D721Med (cell line): ENCODE measurements at regions not wholly inside any gene's neighbourhood (a gene's known extent, or its start where the extent isn't known, plus 50 kb on each side); places are given as distances from the start of the nearest gene placed in this dataset.

Experiments used
- DNase-seq: peaks from one replicate; pipeline ENCODE4 v3.0.0; 2011; ENCODE audit warnings: low spot score; ENCODE audit not compliant: insufficient read length
- FAIRE-seq: peaks from 2 replicates; lab custom pipeline; 2011; peaks lifted over from hg19 to GRCh38; lab: Jason Lieb, UNC
- TF ChIP-seq, protein P1 (sequence below): IDR thresholded peaks from 2 replicates; pipeline ENCODE4 v1.5.1; 2012; ENCODE audit warnings: mild to moderate bottlenecking, control low read depth; ENCODE audit not compliant: insufficient read depth; ENCODE audit errors: missing control alignments

DNA sequence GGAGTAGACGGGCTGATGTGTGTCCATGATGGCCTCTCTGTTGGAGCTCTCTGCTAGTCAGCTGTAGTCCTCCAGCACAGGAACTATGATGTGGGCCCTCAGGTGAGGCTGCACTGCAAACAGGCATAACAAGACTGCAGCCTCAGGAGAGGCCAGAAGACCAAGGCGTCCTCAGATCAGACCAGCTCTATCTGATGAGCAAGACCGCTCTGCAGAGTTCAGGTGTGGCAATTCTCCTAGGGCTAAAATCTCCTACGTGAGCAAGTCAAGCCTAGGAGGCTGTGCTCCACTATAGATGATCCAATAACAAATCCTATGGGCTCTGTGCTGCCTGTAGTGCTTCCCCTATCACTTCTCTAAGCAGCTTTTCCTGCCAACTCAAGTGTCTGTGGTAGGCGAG lies 633.4 kb upstream of the SYNCRIP start:
- TF ChIP-seq, protein P1, sequence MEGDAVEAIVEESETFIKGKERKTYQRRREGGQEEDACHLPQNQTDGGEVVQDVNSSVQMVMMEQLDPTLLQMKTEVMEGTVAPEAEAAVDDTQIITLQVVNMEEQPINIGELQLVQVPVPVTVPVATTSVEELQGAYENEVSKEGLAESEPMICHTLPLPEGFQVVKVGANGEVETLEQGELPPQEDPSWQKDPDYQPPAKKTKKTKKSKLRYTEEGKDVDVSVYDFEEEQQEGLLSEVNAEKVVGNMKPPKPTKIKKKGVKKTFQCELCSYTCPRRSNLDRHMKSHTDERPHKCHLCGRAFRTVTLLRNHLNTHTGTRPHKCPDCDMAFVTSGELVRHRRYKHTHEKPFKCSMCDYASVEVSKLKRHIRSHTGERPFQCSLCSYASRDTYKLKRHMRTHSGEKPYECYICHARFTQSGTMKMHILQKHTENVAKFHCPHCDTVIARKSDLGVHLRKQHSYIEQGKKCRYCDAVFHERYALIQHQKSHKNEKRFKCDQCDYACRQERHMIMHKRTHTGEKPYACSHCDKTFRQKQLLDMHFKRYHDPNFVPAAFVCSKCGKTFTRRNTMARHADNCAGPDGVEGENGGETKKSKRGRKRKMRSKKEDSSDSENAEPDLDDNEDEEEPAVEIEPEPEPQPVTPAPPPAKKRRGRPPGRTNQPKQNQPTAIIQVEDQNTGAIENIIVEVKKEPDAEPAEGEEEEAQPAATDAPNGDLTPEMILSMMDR = no peak
- FAIRE-seq (no peak), DNase-seq (no peak)

DNA sequence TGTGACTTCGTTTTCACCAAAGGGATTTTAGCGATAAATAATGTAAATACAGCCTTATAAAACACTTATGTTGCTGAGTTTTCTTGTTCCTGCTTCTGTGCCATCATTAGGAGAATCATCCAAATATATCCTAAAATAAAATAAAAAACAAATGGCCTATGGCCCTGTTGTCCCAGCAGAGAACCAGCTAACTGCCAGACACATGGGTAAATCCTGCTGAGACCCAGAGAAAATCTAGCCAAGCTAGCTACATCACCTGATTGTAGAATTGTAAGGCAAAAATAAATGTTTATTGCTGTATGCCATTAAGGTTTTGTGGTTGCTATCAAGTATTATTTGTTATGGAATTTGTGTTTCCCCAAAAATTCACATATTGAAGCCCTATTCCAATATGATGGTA lies 631.2 kb upstream of the SYNCRIP start:
- no peak for FAIRE-seq
- TF ChIP-seq, protein P1 = no peak
- no peak for DNase-seq

DNA sequence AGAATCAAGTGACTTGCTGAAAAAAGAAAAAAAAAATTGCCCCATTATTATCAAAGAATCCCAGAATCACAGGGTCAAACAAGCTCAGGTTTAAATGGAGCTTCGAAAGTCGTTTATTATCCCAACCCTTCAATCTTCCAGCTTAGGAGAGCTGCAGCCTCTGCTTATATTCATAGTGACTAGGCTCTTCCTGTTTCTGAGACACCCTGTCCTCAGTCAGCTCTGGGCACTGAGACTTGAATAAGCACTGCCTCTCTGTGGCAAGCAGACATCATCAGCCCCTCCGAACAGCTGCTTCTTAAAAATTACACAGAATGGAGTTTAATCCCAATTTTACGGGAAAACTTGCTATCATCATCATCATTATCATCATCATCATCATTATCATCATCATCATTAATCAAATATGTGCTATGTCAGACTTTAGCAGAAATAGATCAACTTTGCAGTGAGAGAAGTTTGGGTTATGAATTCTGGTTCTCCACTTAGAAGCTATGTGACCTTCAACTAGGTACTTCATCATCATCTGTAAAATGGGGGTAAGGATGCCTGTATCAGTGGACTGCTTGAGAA lies 614.0 kb upstream of the SYNCRIP start:
- TF ChIP-seq, protein P1 = no peak
- FAIRE-seq = no peak
- DNase-seq = no peak

DNA sequence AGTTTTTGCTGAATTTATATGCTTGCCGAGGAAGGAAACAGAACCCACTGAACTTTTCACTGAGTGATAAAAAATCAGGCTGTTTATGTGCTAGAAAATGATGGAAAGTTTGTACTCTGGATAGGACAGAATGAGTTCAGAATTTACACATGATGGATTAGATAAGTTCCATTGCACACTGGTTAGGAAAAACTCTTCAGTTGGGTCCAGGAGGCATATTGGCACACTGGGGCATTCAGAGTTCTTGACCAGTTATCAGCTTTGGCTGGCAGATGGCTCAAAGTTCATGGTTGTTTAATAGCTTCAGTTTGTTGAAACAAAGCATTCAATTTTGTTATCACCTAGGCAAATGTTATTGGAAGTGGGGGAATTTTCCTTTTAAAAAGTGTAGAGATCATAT lies 613.3 kb upstream of the SYNCRIP start:
- TF ChIP-seq, protein P1 = no peak
- DNase-seq (no peak), FAIRE-seq (no peak)

DNA sequence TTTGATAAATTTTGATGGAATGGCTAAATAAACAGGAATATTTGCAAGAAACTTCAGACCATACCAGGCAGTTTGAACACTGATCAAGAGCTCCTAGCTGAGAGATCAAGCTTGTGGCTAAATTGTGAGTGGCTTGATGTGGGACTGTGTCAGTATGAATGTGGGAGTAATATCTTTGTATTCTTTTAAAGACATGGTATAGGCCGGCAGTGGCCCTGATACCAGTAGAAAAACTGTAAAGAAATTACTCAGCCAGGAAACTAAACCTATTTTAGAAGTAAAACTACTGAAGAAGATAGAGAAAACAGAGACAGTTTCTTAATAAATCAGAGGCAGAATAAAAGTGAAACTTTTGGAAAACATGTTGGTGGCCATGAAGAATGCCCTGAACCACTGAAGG lies 608.4 kb upstream of the SYNCRIP start:
- DNase-seq = no peak
- TF ChIP-seq, protein P1 = no peak
- no peak for FAIRE-seq

DNA sequence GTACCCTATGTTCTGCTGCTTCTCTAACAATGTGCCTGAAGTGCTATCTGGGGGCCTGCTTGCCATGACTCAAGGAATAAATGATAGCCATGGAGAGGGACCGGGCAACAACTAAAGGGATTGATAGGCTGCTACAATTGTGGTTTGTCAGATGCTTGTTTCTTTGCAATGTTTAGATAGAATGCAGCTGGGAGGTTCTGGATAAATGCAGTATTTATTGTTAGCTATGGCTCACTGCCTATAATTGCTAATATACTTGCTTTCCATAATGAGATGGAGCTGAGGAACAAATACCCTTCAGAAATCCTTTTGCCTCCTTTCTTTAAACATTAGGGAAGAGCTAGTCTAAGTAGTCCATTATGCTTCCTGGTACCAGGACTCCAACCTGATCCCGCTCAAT lies 575.2 kb upstream of the SYNCRIP start:
- DNase-seq = no peak
- FAIRE-seq = no peak
- TF ChIP-seq, protein P1 = no peak

DNA sequence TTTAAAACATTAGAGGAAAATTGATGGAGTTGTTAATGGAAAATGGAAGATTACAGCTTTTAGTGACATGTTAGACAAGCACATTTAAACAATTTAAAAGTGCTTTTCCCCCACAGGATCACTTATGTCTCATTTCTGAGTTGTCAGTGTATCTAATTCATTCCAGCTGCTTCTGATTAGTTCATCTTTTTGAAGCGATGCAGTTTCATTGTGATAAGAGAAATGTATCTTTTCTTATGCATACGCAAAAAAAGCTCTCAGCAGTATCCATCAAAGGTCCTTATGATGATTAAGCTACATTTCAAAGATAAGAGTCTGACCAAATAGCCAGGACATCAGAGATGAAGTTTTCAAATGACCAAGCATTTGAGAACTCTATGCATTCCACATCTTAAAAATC lies 572.6 kb upstream of the SYNCRIP start:
- TF ChIP-seq, protein P1 = no peak
- DNase-seq = no peak
- no peak for FAIRE-seq
